GM12873 (cell line): ENCODE measurements at regions not wholly inside any gene's neighbourhood (a gene's known extent, or its start where the extent isn't known, plus 50 kb on each side); places are given as distances from the start of the nearest gene placed in this dataset.

Experiments
- TF ChIP-seq, protein P1 (sequence below): IDR thresholded peaks from 2 replicates; pipeline ENCODE4 v1.5.1; 2012; ENCODE audit warnings: low read depth, mild to moderate bottlenecking, moderate library complexity, low read length, control low read depth; ENCODE audit not compliant: insufficient read depth; ENCODE audit errors: missing control alignments

DNA sequence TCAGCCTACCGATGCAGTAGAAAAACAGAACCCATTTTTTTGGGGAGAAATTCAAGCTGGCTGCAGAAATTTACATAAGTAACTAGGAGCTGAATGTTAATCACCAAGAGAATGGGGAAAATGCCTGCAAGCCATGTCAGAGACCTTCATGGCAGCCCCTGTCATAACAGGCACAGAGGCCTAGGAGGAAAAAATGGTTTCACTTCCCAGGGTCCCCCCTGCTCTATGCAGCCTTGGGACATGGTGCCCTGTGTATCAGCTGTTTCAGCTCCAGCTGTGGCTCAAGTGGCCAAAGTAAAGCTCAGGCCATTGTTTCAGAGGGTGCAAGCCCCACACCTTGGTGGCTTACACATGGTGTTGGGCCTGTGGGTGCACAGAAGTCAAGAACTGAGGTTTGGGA is 842.5 kb downstream of the FLRT2 start:
- TF ChIP-seq, protein P1, sequence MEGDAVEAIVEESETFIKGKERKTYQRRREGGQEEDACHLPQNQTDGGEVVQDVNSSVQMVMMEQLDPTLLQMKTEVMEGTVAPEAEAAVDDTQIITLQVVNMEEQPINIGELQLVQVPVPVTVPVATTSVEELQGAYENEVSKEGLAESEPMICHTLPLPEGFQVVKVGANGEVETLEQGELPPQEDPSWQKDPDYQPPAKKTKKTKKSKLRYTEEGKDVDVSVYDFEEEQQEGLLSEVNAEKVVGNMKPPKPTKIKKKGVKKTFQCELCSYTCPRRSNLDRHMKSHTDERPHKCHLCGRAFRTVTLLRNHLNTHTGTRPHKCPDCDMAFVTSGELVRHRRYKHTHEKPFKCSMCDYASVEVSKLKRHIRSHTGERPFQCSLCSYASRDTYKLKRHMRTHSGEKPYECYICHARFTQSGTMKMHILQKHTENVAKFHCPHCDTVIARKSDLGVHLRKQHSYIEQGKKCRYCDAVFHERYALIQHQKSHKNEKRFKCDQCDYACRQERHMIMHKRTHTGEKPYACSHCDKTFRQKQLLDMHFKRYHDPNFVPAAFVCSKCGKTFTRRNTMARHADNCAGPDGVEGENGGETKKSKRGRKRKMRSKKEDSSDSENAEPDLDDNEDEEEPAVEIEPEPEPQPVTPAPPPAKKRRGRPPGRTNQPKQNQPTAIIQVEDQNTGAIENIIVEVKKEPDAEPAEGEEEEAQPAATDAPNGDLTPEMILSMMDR, result no peak

DNA sequence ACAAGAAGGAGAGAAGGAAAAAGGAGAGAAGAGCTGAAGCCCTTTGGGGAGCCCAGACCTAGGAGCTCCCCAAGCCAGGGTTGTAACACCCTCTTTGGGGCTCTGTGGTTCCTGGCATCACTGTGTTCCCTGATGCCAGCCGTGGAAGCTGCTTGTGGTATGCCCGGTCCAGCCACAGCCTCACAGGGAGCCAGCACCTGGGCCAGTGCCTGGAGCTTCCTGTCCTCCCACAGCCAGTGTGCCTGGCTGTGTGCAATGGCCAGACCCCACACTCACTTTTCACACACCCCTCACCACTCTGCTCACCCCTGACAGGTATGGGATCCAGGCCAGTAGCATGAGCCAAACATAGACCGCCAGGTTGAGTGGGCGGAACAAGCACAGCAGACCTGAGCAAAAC is 834.7 kb downstream of the FLRT2 start:
- TF ChIP-seq, protein P1, result no peak

DNA sequence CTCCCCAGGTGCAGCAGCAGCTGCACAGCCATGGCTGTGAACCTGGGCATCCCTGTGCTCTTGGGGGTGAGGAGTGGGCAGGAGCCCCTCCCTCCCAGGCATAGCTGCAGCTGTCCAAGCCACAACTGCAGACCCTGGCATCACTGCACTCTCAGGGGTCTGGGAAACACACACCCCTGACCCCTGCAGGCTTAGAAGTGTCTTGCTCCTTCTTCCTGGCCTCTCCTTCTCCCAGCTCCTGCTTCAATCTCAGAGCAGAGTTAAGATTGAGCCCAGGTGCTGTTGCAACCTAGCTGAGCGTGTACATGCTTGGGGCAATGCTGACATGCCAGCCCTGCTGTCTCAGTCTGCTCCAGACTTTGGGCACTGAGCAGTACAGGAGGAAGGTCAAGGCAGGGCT is 833.6 kb downstream of the FLRT2 start:
- TF ChIP-seq, protein P1, result no peak

DNA sequence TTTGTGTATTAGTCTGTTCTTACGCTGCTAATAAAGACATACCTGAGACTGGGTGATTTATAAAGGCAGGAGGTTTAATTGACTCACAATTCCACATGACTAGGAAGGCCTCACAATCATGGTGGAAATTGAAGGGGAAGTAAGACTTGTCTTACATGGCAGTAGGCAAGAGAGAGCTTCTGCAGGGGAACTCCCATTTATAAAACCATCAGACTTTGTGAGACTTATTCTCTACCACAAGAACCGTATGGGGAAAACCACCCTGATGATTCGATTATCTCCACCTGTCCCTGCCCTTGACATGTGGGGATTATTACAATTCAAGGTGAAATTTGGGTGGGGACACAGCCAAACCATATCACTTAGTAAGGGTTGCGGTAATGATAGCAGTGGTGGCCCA is 833.1 kb downstream of the FLRT2 start:
- TF ChIP-seq, protein P1, result no peak

DNA sequence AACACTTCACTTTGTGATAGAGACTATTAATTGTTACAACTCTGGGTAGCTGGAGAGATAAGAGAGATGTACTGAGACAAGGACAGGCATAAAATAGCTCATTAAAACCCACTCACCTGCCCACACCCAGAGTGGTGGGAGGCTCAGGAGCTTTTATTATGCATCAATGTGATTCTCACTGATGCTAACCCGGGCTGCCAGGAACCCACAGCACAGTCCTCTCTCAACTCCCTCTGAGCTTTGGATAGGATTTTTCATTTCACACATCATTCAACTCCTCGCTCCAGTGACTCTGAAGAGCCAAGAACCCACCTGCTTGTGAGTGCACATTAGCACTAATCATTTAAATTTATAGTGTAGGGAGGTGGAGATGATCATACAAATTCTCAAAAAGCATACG is 827.9 kb downstream of the FLRT2 start:
- TF ChIP-seq, protein P1, result no peak

DNA sequence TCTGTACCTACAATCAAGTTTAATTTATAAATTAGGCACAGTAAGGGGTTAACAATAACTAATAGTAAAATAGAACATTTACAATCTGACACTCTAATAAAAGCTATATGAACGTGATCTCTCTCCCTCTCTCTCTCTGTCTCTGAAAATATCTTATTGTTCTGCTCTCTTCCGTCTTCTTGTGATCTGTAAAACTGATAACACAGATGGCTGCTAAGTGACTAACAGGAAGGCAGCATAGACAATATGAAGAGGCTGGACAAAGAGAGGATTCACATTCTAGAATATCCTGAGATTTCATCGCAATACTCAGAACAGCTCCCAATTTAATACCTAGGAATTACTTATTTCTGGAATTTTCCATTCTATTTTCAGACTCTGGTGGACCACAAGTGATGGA is 827.2 kb downstream of the FLRT2 start:
- TF ChIP-seq, protein P1, result no peak

DNA sequence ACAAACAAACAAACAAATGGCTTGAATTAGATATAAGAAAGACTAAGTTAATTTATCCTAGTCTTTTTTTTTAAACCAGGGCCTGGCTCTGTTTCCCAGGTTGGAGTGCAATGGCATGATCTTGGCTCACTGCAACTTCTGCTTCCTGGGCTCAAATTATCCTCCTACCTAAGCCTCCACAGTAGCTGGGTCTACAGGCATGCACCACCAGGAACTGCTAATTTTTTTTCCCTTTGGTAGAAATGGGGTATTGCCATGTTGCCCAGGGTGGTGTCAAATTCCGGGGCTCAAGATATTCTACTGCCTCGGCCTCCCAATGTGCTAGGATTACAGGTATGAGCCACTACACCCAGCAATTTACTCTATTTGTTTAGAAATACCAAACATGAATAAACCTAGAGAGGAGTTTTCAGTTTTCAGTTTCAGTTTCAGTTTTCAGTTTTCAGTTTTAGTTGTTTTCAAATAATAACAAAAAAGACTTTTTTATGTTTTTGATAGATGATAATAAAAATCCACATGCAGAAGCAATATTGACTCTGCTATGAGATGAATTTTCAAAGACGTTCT is 817.0 kb downstream of the FLRT2 start:
- TF ChIP-seq, protein P1, result no peak
